Chondrocyte (in vitro differentiated cells): ENCODE measurements at regions not wholly inside any gene's neighbourhood (a gene's known extent, or its start where the extent isn't known, plus 50 kb on each side); places are given as distances from the start of the nearest gene placed in this dataset.

Experiments used
- DNase-seq: peaks from one replicate; pipeline ENCODE4 v3.0.0; 2021; ENCODE audit warnings: mixed read lengths, low spot score
- H3K27ac Mint-ChIP-seq: one replicate; pipeline ENCODE4 v1.8.0; 2021; ENCODE audit warnings: mild to moderate bottlenecking, moderate library complexity, mixed read lengths; ENCODE audit not compliant: unreplicated experiment
- H3K27me3 Mint-ChIP-seq: 2 replicates; pipeline ENCODE4 v1.8.0; 2021; ENCODE audit warnings: low read depth, mixed read lengths
- H3K36me3 Mint-ChIP-seq: 2 replicates; pipeline ENCODE4 v1.8.0; 2021; ENCODE audit warnings: low read depth, mixed read lengths
- H3K4me1 Mint-ChIP-seq: 2 replicates; pipeline ENCODE4 v1.8.0; 2021; ENCODE audit warnings: low read depth, mild to moderate bottlenecking, mixed read lengths
- H3K4me3 Mint-ChIP-seq: one replicate; pipeline ENCODE4 v1.8.0; 2021; ENCODE audit warnings: mild to moderate bottlenecking, moderate library complexity, mixed read lengths; ENCODE audit not compliant: unreplicated experiment
- H3K9me3 Mint-ChIP-seq: 2 replicates; pipeline ENCODE4 v1.8.0; 2021; ENCODE audit warnings: low read depth, mixed read lengths
- CTCF ChIP-seq: fragments of 200-600 bp; sonication (generic); IDR thresholded peaks from 2 replicates; pipeline ENCODE4 v1.5.0; 2021; ENCODE audit warnings: antibody characterized with exemption, mild to moderate bottlenecking, moderate library complexity

- Mint-ChIP-seq H3K27me3 (no peaks in the 10 kb centered on the region), H3K4me1 (peaks cover 27% of the 10 kb centered on the region), H3K4me3 (peak overlapping the region; percentile 7), H3K36me3 (no peaks in the 10 kb centered on the region), H3K27ac (peak overlapping the region; percentile 39), H3K9me3 (peaks cover 11% of the 10 kb centered on the region)
- no peak for TF ChIP-seq CTCF
- DNase-seq: no peak
Measured at GRCh38 chr4:144449611-144450010, 196.3 kb upstream of the HHIP start.

GRCh38 chr4:144450526-144450925 is 195.4 kb upstream of the HHIP start:
- H3K36me3 Mint-ChIP-seq: no peaks in the 10 kb centered on the region
- no peak for TF ChIP-seq CTCF
- H3K4me1 Mint-ChIP-seq: peaks cover 27% of the 10 kb centered on the region
- H3K9me3 Mint-ChIP-seq: peaks cover 11% of the 10 kb centered on the region
- no peak for DNase-seq
- H3K4me3 Mint-ChIP-seq: no peak overlapping the region
- no peaks in the 10 kb centered on the region for H3K27me3 Mint-ChIP-seq
- no peak overlapping the region for H3K27ac Mint-ChIP-seq

GRCh38 chr4:144451766-144452450 is 194.0 kb upstream of the HHIP start:
- peaks cover 27% of the 10 kb centered on the region for H3K4me1 Mint-ChIP-seq
- DNase-seq: no peak
- no peaks in the 10 kb centered on the region for H3K27me3 Mint-ChIP-seq
- H3K9me3 Mint-ChIP-seq: peaks cover 9% of the 10 kb centered on the region
- H3K27ac Mint-ChIP-seq: no peak overlapping the region
- no peak overlapping the region for H3K4me3 Mint-ChIP-seq
- TF ChIP-seq CTCF: no peak
- no peaks in the 10 kb centered on the region for H3K36me3 Mint-ChIP-seq

- H3K4me3 Mint-ChIP-seq: no peak overlapping the region
- H3K36me3 Mint-ChIP-seq: no peaks in the 10 kb centered on the region
- H3K27ac Mint-ChIP-seq: no peak overlapping the region
- TF ChIP-seq CTCF: no peak
- H3K27me3 Mint-ChIP-seq: peaks cover 2% of the 10 kb centered on the region
- DNase-seq: no peak
- H3K4me1 Mint-ChIP-seq: peaks cover 5% of the 10 kb centered on the region
- no peaks in the 10 kb centered on the region for H3K9me3 Mint-ChIP-seq
Measured at GRCh38 chr4:144456196-144456595, 189.8 kb upstream of the HHIP start.

GRCh38 chr4:144461906-144462305 is 184.1 kb upstream of the HHIP start:
- H3K4me3 Mint-ChIP-seq: no peak overlapping the region
- peaks cover 6% of the 10 kb centered on the region for H3K9me3 Mint-ChIP-seq
- H3K27me3 Mint-ChIP-seq: peaks cover 2% of the 10 kb centered on the region
- peaks cover 6% of the 10 kb centered on the region for H3K4me1 Mint-ChIP-seq
- peaks cover 2% of the 10 kb centered on the region for H3K36me3 Mint-ChIP-seq
- no peak for TF ChIP-seq CTCF
- DNase-seq: no peak
- H3K27ac Mint-ChIP-seq: no peak overlapping the region
